Left lung (tissue), 4 donors: ENCODE measurements at regions not wholly inside any gene's neighbourhood (a gene's known extent, or its start where the extent isn't known, plus 50 kb on each side); places are given as distances from the start of the nearest gene placed in this dataset.

ENCODE experiments used
- ATAC-seq: fragments of 200-7000 bp; cut with Tn5 transposase; one replicate; pipeline ENCODE4 v1.9.1; 2020; ENCODE audit warnings: moderate library complexity
- DNase-seq, 4 donors: peaks; one replicate each; pipeline ENCODE4 v3.0.0-alpha.2; 2013 to 2020
- H3K27ac ChIP-seq, 2 donors: fragments of 200-600 bp; sonication (generic) in 1 of 2; one replicate each; pipeline versions ENCODE4 v1.5.0 to v1.8.0; 2020 to 2021
- H3K27me3 ChIP-seq, 2 donors: fragments of 200-600 bp; sonication (generic) in 1 of 2; one replicate each; pipeline versions ENCODE4 v1.5.0 to v1.8.0; 2020 to 2021
- H3K36me3 ChIP-seq, 2 donors: fragments of 200-600 bp; sonication (generic) in 1 of 2; one replicate each; pipeline versions ENCODE4 v1.5.0 to v1.8.0; 2020 to 2021
- H3K4me1 ChIP-seq, 2 donors: fragments of 200-600 bp; one replicate each; pipeline ENCODE4 v1.8.0; 2021
- H3K4me3 ChIP-seq, 2 donors: fragments of 200-600 bp; sonication (generic) in 1 of 2; one replicate each; pipeline versions ENCODE4 v1.5.0 to v1.8.0; 2020 to 2021; ENCODE audit warnings: mild to moderate bottlenecking in 1 of 2
- H3K9me3 ChIP-seq, 2 donors: fragments of 200-600 bp; sonication (generic) in 1 of 2; one replicate each; pipeline versions ENCODE4 v1.5.0 to v1.8.0; 2020 to 2021
- intact Hi-C, 2 donors: fragments of 100-400 bp; cut with DNase I; formaldehyde crosslinking; loops; one replicate each; pipeline versions ENCODE4 v1.11.2 to v1.14.2; 2022
- TF ChIP-seq, protein P1 (sequence below), 2 donors: fragments of 200-600 bp; sonication (generic) in 1 of 2; IDR thresholded peaks; one replicate each; pipeline versions ENCODE4 v1.5.0 to v1.8.0; 2021; ENCODE audit warnings: antibody characterized with exemption in 2 of 2
- donor health status: DM: no; HTN: yes; CAD: no.
- donor health status: DM: no; HTN: no; CAD: no.

DNA sequence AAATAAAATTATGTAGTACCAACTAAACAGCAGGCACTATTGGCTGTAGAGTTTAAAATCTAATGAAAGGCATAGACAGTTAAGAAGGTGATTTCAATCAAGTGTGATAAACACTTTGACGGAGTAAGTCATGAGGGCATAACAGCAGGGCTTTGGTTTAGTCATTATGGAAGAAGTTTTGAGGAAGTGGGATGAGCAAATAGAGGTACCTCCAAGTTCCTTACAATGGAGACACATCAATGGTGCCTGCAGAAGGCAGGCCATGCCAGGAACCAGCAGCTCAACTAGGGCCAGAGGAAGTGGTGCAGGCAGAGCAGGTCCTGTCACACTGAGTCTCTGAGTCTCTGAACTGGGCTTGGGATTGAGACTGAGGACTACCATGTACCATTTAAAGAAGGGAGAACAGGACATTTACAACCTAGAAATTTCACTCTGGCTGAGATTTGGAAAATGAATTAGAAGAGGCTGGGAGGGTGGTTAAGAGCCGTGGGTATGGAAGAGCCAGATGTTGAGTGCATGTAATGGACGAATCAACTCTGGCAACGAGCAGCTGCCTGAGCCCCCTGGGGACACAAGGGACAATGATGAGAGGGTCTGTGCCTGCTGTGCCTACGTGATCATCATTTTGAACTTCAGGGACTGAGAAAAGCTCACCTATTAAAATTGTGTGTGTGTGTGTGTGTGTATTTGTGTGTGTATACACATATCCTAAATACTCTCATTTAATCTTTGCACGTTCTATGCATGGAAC is 208.7 kb upstream of the POM121L12 start:
- H3K27me3 ChIP-seq = no peaks in the 10 kb centered on the region
- H3K4me3 ChIP-seq = no peak overlapping the region
- H3K9me3 ChIP-seq = peaks cover 0 to 12% of the 10 kb centered on the region in 2 donors
- TF ChIP-seq, protein P1, sequence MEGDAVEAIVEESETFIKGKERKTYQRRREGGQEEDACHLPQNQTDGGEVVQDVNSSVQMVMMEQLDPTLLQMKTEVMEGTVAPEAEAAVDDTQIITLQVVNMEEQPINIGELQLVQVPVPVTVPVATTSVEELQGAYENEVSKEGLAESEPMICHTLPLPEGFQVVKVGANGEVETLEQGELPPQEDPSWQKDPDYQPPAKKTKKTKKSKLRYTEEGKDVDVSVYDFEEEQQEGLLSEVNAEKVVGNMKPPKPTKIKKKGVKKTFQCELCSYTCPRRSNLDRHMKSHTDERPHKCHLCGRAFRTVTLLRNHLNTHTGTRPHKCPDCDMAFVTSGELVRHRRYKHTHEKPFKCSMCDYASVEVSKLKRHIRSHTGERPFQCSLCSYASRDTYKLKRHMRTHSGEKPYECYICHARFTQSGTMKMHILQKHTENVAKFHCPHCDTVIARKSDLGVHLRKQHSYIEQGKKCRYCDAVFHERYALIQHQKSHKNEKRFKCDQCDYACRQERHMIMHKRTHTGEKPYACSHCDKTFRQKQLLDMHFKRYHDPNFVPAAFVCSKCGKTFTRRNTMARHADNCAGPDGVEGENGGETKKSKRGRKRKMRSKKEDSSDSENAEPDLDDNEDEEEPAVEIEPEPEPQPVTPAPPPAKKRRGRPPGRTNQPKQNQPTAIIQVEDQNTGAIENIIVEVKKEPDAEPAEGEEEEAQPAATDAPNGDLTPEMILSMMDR (IDR thresholded peaks at IDR 0.05) = no peak
- intact Hi-C loops = no loop called here
- ATAC-seq = no peak
- no peaks in the 10 kb centered on the region for H3K36me3 ChIP-seq
- H3K27ac ChIP-seq = no peak overlapping the region
- no peak for DNase-seq
- H3K4me1 ChIP-seq = no peaks in the 10 kb centered on the region

DNA sequence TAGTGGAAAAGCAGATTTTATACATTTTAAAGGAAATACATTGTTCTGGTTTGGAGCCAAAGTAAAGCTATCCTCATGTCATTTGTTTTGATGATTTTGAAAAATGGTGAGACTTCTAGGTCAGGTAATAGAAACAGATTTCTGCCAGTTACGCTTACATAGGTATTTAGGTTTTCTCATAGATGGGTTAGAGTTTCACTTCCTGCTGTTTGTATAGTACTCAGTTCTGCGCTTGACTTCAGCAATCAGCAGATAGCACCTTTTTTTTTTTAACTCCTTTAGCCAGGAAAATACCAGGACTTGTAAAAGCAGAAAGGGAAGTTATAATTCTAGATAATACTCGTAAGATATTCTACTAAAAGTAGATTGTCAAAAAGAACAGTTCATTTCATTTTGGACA is 209.8 kb upstream of the POM121L12 start:
- H3K36me3 ChIP-seq = no peaks in the 10 kb centered on the region
- H3K27me3 ChIP-seq = no peaks in the 10 kb centered on the region
- TF ChIP-seq, protein P1 (IDR thresholded peaks at IDR 0.05) = no peak
- no peak overlapping the region for H3K4me3 ChIP-seq
- DNase-seq (no peak), ATAC-seq (no peak)
- intact Hi-C loops = no loop called here
- no peak overlapping the region for H3K27ac ChIP-seq
- H3K4me1 ChIP-seq = no peaks in the 10 kb centered on the region
- peaks cover 0 to 23% of the 10 kb centered on the region in 2 donors for H3K9me3 ChIP-seq

DNA sequence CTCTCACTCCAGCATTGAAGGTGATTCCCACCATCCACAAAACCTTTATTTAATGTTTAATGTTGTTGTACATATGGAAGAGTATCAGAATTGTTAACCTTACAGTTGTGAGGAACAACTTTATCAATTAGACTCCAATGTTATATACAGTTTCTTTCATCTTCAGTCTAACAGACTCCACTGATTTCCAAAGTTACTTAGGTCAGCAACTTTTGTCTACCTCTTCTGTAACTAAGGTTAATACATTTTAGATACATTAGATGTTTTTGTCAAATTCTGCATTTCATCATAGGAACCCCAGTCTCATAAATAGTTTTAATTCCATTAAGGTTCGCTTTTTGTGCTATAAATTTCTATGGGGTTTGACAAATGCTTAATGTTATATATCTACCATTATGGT is 223.9 kb upstream of the POM121L12 start:
- Histone ChIP-seq H3K4me3 (no peak overlapping the region), H3K27ac (no peak overlapping the region), H3K4me1 (no peaks in the 10 kb centered on the region), H3K9me3 (peaks cover 0 to 21% of the 10 kb centered on the region in 2 donors), H3K27me3 (no peaks in the 10 kb centered on the region), H3K36me3 (no peaks in the 10 kb centered on the region)
- ATAC-seq (no peak), DNase-seq (no peak)
- TF ChIP-seq, protein P1 (IDR thresholded peaks at IDR 0.05) = no peak
- intact Hi-C loops = no loop called here

DNA sequence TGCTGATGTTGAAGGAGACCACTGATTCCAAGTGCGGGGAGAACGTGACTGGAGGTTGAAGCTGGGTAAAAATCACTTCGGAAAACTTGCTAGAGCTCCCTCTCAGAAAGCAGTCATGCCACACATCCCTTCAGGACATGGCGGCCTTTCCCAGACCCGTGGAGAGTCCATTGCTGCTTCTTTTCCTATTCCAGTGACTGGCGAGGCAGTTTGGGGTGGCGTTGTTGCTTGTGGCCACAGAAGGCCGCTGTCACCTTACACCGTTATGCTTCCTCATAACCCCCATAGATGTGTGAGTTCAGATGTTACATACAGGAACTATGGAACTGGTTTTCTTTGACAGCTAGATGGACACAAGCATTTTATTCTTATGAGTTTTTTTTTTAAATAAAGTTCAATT is 235.6 kb upstream of the POM121L12 start:
- ATAC-seq = no peak
- Histone ChIP-seq H3K4me3 (no peak overlapping the region), H3K27ac (no peak overlapping the region), H3K9me3 (peaks cover 0 to 2% of the 10 kb centered on the region in 2 donors), H3K36me3 (no peaks in the 10 kb centered on the region), H3K27me3 (no peaks in the 10 kb centered on the region), H3K4me1 (no peaks in the 10 kb centered on the region)
- TF ChIP-seq, protein P1 (IDR thresholded peaks at IDR 0.05) = no peak
- DNase-seq = no peak
- intact Hi-C loops = no loop called here

DNA sequence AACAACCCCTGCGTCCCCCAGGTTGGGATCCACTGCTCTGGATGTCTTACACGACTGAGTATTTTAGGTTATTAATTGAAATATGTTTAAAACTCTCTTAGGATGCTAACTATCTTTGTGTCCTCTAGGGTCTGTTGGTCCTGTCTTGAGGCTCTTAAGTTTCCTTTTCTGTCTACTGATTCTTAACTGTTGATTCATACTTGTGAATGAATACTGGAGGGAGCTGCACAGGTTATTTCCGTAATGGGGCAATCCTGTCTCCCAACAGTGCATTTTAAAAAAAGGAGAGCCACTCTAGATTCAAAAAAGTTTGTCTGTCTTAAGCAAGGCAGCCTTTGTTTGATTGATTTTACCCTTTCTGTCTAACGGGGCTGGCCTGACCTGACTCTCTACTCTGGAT is 237.6 kb upstream of the POM121L12 start:
- no peaks in the 10 kb centered on the region for H3K4me1 ChIP-seq
- no peak for ATAC-seq
- no peak overlapping the region for H3K27ac ChIP-seq
- H3K4me3 ChIP-seq = no peak overlapping the region
- H3K36me3 ChIP-seq = no peaks in the 10 kb centered on the region
- intact Hi-C loops = no loop called here
- no peak for DNase-seq
- no peaks in the 10 kb centered on the region for H3K27me3 ChIP-seq
- TF ChIP-seq, protein P1 (IDR thresholded peaks at IDR 0.05) = no peak
- H3K9me3 ChIP-seq = peaks cover 0 to 2% of the 10 kb centered on the region in 2 donors
